CMK (cell line): ENCODE measurements at regions not wholly inside any gene's neighbourhood (a gene's known extent, or its start where the extent isn't known, plus 50 kb on each side); places are given as distances from the start of the nearest gene placed in this dataset.
"Not testable (repeated sequence)": the region's sequence is repeated elsewhere in the genome, so short reads cannot be mapped to it uniquely, and the experiment has no call there.

Experiments
- DNase-seq: peaks from one replicate; pipeline ENCODE4 v3.0.0-alpha.2; 2010; ENCODE audit warnings: low read depth

- DNase-seq, result not testable (repeated sequence)
Observed at GRCh38 chr15:19995296-19995695, 546.3 kb downstream of the GOLGA6L6 start.

- DNase-seq, result no peak
Observed at GRCh38 chr15:19992428-19992827, 549.2 kb downstream of the GOLGA6L6 start.

- DNase-seq, result no peak
Observed at GRCh38 chr15:19988094-19988660, 553.4 kb downstream of the GOLGA6L6 start.

- DNase-seq, result no peak
Observed at GRCh38 chr15:19987389-19988048, 554.1 kb downstream of the GOLGA6L6 start.

GRCh38 chr15:19984101-19984500 lies 557.5 kb downstream of the GOLGA6L6 start:
- DNase-seq, result no peak

- no peak for DNase-seq
Observed at GRCh38 chr15:19974998-19975397, 566.6 kb downstream of the GOLGA6L6 start.

- DNase-seq, result no peak
Observed at GRCh38 chr15:19973718-19974117, 567.9 kb downstream of the GOLGA6L6 start.

- not testable (repeated sequence) for DNase-seq
Observed at GRCh38 chr15:19972582-19972981, 569.0 kb downstream of the GOLGA6L6 start.

GRCh38 chr15:19965574-19965973 lies 576.0 kb downstream of the GOLGA6L6 start:
- not testable (repeated sequence) for DNase-seq

- not testable (repeated sequence) for DNase-seq
Observed at GRCh38 chr15:19964480-19964879, 577.1 kb downstream of the GOLGA6L6 start.

- no peak for DNase-seq
Observed at GRCh38 chr15:19956124-19956796, 585.3 kb downstream of the GOLGA6L6 start.

GRCh38 chr15:19944261-19944888 lies 597.2 kb downstream of the GOLGA6L6 start:
- no peak for DNase-seq

- no peak for DNase-seq
Observed at GRCh38 chr15:19943515-19943914, 598.1 kb downstream of the GOLGA6L6 start.

- DNase-seq, result not testable (repeated sequence)
Observed at GRCh38 chr15:19903281-19903680, 638.3 kb downstream of the GOLGA6L6 start.

- not testable (repeated sequence) for DNase-seq
Observed at GRCh38 chr15:19902388-19902787, 639.2 kb downstream of the GOLGA6L6 start.

- not testable (repeated sequence) for DNase-seq
Observed at GRCh38 chr15:19901414-19901813, 640.2 kb downstream of the GOLGA6L6 start.

GRCh38 chr15:19899021-19899824 lies 642.4 kb downstream of the GOLGA6L6 start:
- DNase-seq, result no peak

GRCh38 chr15:19888811-19889210 lies 652.8 kb downstream of the GOLGA6L6 start:
- DNase-seq, result not testable (repeated sequence)

- DNase-seq, result not testable (repeated sequence)
Observed at GRCh38 chr15:19844061-19844460, 697.5 kb downstream of the GOLGA6L6 start.
